Endothelial cell (in vitro differentiated cells): ENCODE measurements at regions not wholly inside any gene's neighbourhood (a gene's known extent, or its start where the extent isn't known, plus 50 kb on each side); places are given as distances from the start of the nearest gene placed in this dataset.

Experiments
- DNase-seq: peaks from one replicate; pipeline ENCODE4 v3.0.0; 2021; ENCODE audit warnings: low spot score
- H3K27ac Mint-ChIP-seq: one replicate; pipeline ENCODE4 v1.8.0; 2021; ENCODE audit warnings: mixed read lengths, inconsistent platforms; ENCODE audit not compliant: unreplicated experiment
- H3K27me3 Mint-ChIP-seq: one replicate; pipeline ENCODE4 v1.8.0; 2021; ENCODE audit warnings: mild to moderate bottlenecking, moderate library complexity, mixed read lengths, inconsistent platforms; ENCODE audit not compliant: unreplicated experiment
- H3K36me3 Mint-ChIP-seq: one replicate; pipeline ENCODE4 v1.8.0; 2021; ENCODE audit warnings: mild to moderate bottlenecking, low read depth, mixed read lengths, inconsistent platforms; ENCODE audit not compliant: unreplicated experiment
- H3K4me1 Mint-ChIP-seq: one replicate; pipeline ENCODE4 v1.8.0; 2021; ENCODE audit warnings: mild to moderate bottlenecking, mixed read lengths, inconsistent platforms; ENCODE audit not compliant: unreplicated experiment
- H3K4me3 Mint-ChIP-seq: one replicate; pipeline ENCODE4 v1.8.0; 2021; ENCODE audit warnings: mild to moderate bottlenecking, mixed read lengths, inconsistent platforms; ENCODE audit not compliant: unreplicated experiment
- H3K9me3 Mint-ChIP-seq: one replicate; pipeline ENCODE4 v1.8.0; 2021; ENCODE audit warnings: mixed read lengths, inconsistent platforms; ENCODE audit not compliant: unreplicated experiment
- CTCF ChIP-seq: fragments of 200-600 bp; sonication (generic); IDR thresholded peaks from one replicate; pipeline ENCODE4 v1.5.0; 2021; ENCODE audit warnings: antibody characterized with exemption; ENCODE audit not compliant: unreplicated experiment

GRCh38 chr22:27336151-27337090 lies 465.1 kb downstream of the MN1 start:
- DNase-seq = no peak

GRCh38 chr22:27337676-27338075 lies 463.9 kb downstream of the MN1 start:
- Mint-ChIP-seq H3K9me3 (no peaks in the 10 kb centered on the region), H3K27ac (no peak overlapping the region), H3K4me3 (no peak overlapping the region), H3K4me1 (no peaks in the 10 kb centered on the region), H3K36me3 (no peaks in the 10 kb centered on the region), H3K27me3 (no peaks in the 10 kb centered on the region)
- TF ChIP-seq CTCF = no peak
- no peak for DNase-seq

More at GRCh38 chr22:27336151-27337090, 465.1 kb downstream of the MN1 start:
- Mint-ChIP-seq H3K36me3 (no peaks in the 10 kb centered on the region), H3K4me3 (no peak overlapping the region), H3K9me3 (no peaks in the 10 kb centered on the region), H3K27me3 (no peaks in the 10 kb centered on the region), H3K27ac (no peak overlapping the region), H3K4me1 (peaks cover 8% of the 10 kb centered on the region)
- TF ChIP-seq CTCF = no peak

- H3K27me3 Mint-ChIP-seq = peaks cover 2% of the 10 kb centered on the region
- H3K27ac Mint-ChIP-seq = no peak overlapping the region
- no peaks in the 10 kb centered on the region for H3K9me3 Mint-ChIP-seq
- no peak for TF ChIP-seq CTCF
- no peaks in the 10 kb centered on the region for H3K36me3 Mint-ChIP-seq
- no peak for DNase-seq
- no peak overlapping the region for H3K4me3 Mint-ChIP-seq
- H3K4me1 Mint-ChIP-seq = peaks cover 4% of the 10 kb centered on the region
Measured at GRCh38 chr22:27340047-27340446, 461.5 kb downstream of the MN1 start.

- no peaks in the 10 kb centered on the region for H3K36me3 Mint-ChIP-seq
- no peaks in the 10 kb centered on the region for H3K9me3 Mint-ChIP-seq
- no peak overlapping the region for H3K4me3 Mint-ChIP-seq
- H3K4me1 Mint-ChIP-seq = peaks cover 4% of the 10 kb centered on the region
- TF ChIP-seq CTCF = no peak
- no peak for DNase-seq
- H3K27ac Mint-ChIP-seq = no peak overlapping the region
- peaks cover 2% of the 10 kb centered on the region for H3K27me3 Mint-ChIP-seq
Measured at GRCh38 chr22:27344546-27344945, 457.0 kb downstream of the MN1 start.

- H3K4me1 Mint-ChIP-seq = peaks cover 4% of the 10 kb centered on the region
- no peak overlapping the region for H3K27ac Mint-ChIP-seq
- no peak for TF ChIP-seq CTCF
- H3K4me3 Mint-ChIP-seq = no peak overlapping the region
- no peak for DNase-seq
- H3K27me3 Mint-ChIP-seq = peaks cover 2% of the 10 kb centered on the region
- H3K9me3 Mint-ChIP-seq = no peaks in the 10 kb centered on the region
- no peaks in the 10 kb centered on the region for H3K36me3 Mint-ChIP-seq
Measured at GRCh38 chr22:27345691-27346090, 455.9 kb downstream of the MN1 start.
